Fibroblast of skin of left biceps (primary cell): ENCODE measurements at regions not wholly inside any gene's neighbourhood (a gene's known extent, or its start where the extent isn't known, plus 50 kb on each side); places are given as distances from the start of the nearest gene placed in this dataset.
"Not testable (repeated sequence)": the region's sequence is repeated elsewhere in the genome, so short reads cannot be mapped to it uniquely, and the experiment has no call there.

Source experiments
- DNase-seq, 2 experiments: peaks; one replicate each; pipeline ENCODE4 v3.0.0-alpha.2; 2013; ENCODE audit warnings: low read depth in 2 of 2

GRCh38 chr1:116185161-116185701, 74.0 kb downstream of the MAB21L3 start:
- DNase-seq = no peak

DNA sequence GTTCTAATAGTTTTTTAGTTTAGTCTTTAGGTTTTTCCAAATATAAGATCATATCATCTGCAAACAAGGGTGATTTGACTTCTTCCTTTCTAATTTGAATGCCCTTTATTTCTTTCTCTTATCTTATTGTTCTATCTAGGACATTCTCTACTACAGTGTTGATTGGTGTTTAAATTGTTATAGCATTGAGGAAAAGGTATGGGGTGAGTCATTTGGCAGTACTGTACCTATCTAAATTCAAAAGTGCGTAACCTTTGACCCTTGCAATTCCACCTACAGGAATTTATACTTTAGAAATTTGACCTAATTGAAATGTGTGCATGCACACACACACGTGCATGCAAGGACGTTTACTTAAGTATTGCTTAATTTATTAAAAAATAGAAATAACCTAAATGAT, 78.3 kb downstream of the MAB21L3 start:
- DNase-seq = no peak

DNA sequence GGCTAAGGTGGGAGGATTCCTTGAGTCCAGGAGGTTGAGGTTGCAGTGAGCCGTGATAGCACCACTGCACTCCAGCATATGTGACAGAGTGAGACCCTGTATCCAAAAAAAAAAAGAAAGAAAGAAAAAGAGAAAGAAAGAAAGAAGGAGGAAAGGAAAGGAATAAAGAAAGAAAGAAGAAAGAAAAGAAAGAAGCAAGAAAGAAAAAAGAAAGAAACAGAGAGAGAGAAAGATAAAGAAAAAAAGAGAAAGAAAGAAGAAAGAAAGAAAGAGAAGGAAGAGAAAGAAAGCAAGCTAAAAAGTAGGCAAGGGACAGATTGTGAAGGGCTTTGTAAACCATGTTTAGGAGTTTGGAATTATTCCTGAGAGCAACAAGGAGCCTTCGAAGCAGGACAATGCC, 80.1 kb downstream of the MAB21L3 start:
- no peak for DNase-seq

DNA sequence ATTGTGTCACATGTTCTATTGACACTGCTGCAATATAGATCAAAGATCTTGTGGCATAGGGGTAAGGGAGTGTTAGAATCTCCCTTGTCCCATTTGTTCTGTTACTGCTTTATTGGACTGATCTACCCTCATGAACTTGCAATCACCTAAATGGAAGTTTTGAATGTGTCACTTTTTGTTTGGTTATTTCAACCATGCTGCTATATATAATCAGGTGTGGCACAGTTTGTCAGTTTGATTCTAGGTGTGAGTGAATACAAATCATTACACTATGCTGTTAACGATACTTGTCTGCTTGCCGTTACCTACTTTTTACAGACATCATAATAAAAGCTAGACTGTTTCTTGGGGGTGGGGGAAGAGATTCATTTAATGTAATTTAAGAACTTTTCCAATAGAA, 82.6 kb downstream of the MAB21L3 start:
- no peak for DNase-seq

- DNase-seq = no peak
Measured at GRCh38 chr1:116194568-116194967, 83.4 kb downstream of the MAB21L3 start.

- no peak for DNase-seq
Measured at GRCh38 chr1:116195077-116195868, 84.1 kb downstream of the MAB21L3 start.

DNA sequence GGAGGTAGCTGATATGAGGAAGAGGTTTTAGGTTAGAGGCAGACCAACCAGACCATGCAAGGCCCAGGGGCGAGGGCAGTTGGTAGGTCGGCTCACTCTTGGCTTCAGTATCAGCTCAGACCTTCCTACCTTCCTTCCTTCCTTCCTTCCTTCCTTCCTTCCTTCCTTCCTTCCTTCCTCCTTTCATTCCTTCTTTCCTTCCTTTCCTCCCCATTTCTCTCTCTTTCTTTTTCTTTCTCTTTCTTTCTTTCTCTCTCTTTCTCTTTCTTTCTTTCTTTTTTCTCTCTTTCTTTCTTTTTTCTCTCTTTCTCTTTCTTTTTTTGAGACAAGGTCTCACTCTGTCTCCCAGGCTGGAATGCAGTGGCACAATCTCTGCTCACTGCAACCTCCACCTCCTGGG, 89.1 kb downstream of the MAB21L3 start:
- not testable (repeated sequence) for DNase-seq

DNA sequence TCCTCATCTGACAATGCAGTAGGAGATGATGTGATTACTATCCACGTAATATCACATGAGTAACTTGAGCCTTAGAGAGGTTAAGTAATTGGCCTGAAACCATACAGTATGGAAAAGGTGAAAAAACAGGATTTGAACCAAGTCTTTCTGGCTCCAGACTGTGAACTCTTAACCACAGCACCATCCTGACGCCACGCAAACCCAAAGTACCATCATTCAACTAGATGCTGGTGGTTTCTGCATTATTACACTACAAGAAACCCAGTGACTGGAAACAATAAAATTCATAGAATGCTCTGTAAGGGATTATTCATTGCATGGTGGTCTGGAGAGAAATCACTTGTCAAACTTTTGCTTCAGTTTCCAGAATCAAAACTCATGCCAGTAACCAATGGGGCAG, 90.7 kb downstream of the MAB21L3 start:
- no peak for DNase-seq

DNA sequence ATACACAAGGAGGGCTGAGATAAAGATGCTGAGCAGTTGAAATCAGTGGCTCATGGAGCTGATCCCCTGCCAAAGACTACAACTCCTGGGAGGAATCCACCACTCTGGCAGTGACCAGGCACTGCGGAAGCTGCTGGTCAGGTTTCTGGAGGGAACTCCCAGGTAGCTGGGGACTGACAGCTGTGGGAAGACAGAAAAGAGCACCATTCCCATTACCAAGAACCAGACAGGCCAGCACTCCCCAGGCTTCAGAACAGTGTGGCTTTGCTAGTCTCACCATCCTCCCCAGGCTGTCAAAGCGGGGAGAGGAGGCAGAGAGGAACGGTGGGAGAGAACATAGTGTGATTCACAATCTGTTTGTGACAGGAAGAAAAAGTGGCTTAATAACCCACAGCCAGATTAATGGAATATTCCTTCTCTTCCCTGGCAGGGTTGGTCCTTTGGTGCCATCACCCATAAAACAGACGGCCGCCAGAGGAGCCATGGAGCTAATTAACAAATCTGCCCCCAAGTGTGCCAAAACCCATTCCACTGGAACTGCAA, 92.1 kb downstream of the MAB21L3 start:
- no peak for DNase-seq

GRCh38 chr1:116203920-116204319, 92.7 kb downstream of the MAB21L3 start:
- DNase-seq = no peak

DNA sequence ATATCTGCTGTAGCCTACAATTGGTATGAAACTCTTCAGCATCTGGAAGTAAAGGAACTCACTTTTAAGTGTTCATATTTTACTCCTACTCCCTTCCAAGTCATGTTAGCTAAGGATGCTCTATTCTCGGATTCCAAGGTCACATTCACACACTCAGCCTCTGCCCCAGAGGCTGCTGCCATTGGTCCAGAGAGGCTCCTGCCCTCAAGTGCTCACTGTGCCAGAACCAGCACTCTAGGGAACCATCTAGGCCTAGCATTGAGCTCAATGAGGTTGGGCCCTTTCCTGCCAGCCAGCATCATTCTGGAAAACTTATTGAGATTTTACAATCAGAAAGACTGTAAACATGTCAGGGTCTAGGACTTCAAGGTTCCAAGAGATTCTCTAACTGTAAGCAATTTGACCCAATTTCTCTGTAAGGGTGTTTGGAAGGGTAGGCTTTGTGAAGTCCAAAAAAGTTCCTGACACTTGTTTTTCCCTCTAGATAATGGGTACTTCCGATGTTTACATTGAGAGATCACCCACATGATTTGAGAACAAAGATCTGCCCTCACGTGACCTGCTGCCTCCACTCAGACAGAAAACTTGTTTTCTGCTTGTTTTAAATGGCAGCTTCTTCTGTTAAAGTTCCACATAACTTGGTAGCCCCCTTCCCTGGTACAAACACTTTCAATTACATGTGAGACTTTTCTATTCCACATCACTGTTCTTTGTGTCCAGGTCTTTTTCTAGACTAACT, 94.9 kb downstream of the MAB21L3 start:
- no peak for DNase-seq

DNA sequence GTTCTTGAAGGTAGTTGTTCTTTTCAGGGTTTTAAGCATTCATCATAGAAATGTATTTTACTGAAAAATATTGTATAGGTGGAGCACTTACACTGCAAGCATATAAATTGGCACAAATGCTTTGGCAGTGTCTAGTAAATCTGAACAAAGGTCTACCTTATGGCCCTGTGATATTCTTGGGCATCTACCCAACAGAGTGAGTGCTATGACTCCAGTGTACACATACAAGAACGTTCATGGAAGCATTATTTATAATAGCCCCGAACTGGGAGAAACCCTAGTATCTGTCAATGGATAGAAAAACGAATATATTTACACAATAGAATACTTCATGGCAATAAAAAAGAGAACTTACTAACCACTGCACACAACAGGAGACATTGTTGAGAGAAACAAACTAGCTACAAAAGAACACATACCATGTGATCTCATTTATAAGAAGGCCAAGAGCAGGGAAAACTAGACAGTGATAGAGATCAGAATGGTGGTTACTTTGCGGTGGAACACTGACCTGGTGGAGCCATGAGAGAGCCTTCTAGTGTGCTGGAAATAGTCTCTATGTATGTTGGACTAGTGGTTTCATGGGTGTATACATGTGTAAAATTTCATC, 96.0 kb downstream of the MAB21L3 start:
- DNase-seq = no peak

DNA sequence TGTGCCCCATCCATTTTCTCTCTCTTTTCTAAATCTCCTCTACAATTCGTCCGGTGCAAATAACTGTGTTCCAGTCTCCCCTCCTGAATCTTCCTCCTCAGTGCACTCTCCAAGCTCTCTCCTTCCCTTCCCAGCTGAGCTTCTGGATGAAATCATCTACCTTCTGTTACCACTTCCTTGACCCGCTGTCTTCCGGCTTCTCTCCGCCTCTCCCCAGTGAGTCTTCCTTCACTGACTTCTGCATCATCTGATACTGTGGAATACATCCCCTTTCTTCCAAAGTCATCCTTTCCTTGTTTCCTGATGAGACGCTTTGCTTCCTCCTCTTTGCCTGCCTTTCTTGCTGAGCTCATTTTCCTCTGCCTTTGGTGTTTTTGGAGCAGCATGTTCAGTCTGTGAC, 96.9 kb downstream of the MAB21L3 start:
- no peak for DNase-seq

DNA sequence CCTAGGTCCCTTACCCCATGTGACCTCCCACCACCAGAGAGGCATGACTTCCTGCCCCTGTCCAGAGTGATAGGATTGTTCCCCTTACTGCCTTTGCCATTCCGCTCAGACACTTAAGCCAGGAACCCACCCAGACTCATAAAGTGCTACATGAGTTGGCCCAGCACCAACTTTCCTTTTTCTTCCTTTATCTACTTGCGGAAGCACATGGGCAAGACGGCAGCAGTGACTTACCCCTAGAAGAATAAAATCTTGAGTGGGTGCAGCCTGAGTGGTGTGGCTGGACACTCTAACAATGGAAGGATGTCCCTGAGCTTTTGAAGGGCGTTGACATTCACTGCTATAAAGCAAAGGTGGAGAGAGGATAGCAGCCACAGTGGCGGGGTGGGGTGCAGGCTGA, 100.1 kb downstream of the MAB21L3 start:
- no peak for DNase-seq

DNA sequence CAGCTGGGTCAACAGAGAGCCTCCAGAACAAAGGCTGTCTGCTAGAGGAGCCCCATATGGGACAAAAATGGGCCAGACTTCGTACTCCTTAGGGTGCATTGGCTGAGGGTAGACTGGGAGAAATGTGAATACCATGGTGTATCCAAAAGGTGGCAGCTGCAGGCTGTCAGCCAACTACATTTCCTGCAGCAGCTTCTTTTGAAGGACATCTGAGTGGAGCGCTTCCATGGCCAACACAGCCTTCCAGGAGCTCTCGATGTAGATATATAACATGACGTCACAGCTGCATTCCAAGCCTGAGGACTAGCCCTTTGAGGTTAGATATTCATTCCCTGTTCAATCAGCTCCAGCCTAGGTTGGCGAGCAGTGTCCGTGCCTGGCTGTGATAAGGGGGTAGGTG, 107.7 kb downstream of the MAB21L3 start:
- no peak for DNase-seq

- no peak for DNase-seq
Measured at GRCh38 chr1:116219651-116220434, 108.6 kb downstream of the MAB21L3 start.

DNA sequence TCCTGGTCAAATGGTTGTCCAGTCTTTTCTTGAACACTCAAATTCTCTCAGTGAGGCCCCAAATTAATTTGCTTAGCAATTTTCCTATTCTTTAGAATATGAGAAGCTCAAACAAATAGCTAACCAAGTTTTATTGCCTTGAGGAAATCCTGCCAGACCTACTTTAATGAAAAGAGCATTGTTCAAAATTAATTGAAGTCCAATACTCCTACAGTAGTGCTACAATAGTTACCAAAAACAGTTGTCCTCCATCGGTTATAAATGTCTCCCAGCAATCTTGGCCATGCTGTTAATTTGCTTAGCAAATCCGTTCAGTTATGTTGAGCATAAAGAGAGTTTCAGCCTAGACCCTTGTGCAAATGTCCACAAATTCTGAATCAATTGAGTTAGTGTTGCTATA, 112.9 kb downstream of the MAB21L3 start:
- DNase-seq = no peak

- DNase-seq = no peak
Measured at GRCh38 chr1:116224561-116224960, 113.4 kb downstream of the MAB21L3 start.

GRCh38 chr1:116226017-116226416, 114.8 kb downstream of the MAB21L3 start:
- DNase-seq = no peak

GRCh38 chr1:116228511-116228910, 117.3 kb downstream of the MAB21L3 start:
- no peak for DNase-seq

- DNase-seq = no peak
Measured at GRCh38 chr1:116230712-116231111, 119.5 kb downstream of the MAB21L3 start.

GRCh38 chr1:116231752-116232151, 120.6 kb downstream of the MAB21L3 start:
- no peak for DNase-seq
